OCI-LY7 (cell line): ENCODE measurements at regions not wholly inside any gene's neighbourhood (a gene's known extent, or its start where the extent isn't known, plus 50 kb on each side); places are given as distances from the start of the nearest gene placed in this dataset.

Experiments used
- EZH2phosphoT487 ChIP-seq: fragments of 200-600 bp; sonication (generic); IDR thresholded peaks from 2 replicates; pipeline ENCODE4 v1.6.1; 2018; ENCODE audit warnings: low read depth, borderline replicate concordance, mild to moderate bottlenecking, mixed run types, antibody characterized with exemption, low read length, moderate library complexity, mixed read lengths
- TF ChIP-seq, protein P1 (sequence below): fragments of 200-600 bp; sonication (generic); conservative IDR thresholded peaks from 2 replicates; pipeline ENCODE4 v1.5.1; 2014; ENCODE audit warnings: mild to moderate bottlenecking, antibody characterized with exemption, low read length, moderate library complexity, mixed read lengths

DNA sequence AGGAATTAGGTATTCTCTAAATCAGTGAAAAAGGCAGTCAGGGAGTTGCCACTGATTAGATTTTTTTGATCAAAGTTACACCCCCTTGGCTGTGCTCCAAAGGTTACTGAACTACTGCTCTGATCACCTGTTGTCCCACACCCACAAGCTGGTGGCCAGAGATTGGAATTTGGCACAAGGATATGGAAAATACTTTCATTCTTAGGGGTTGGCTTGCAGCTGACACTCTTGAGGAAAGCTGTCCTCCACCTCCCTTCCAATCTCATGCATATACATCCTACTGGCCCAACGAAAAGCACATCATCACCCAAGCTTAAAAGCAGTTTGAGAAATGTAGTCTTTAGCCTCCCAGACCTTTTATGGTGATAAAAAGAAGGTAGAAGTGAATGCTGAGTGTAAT, 329.5 kb upstream of the CHAC2 start:
- TF ChIP-seq, protein P1, sequence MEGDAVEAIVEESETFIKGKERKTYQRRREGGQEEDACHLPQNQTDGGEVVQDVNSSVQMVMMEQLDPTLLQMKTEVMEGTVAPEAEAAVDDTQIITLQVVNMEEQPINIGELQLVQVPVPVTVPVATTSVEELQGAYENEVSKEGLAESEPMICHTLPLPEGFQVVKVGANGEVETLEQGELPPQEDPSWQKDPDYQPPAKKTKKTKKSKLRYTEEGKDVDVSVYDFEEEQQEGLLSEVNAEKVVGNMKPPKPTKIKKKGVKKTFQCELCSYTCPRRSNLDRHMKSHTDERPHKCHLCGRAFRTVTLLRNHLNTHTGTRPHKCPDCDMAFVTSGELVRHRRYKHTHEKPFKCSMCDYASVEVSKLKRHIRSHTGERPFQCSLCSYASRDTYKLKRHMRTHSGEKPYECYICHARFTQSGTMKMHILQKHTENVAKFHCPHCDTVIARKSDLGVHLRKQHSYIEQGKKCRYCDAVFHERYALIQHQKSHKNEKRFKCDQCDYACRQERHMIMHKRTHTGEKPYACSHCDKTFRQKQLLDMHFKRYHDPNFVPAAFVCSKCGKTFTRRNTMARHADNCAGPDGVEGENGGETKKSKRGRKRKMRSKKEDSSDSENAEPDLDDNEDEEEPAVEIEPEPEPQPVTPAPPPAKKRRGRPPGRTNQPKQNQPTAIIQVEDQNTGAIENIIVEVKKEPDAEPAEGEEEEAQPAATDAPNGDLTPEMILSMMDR, result no peak
- TF ChIP-seq EZH2phosphoT487, result no peak
